NT2/D1 (cell line): ENCODE measurements at regions not wholly inside any gene's neighbourhood (a gene's known extent, or its start where the extent isn't known, plus 50 kb on each side); places are given as distances from the start of the nearest gene placed in this dataset.

Experiments
- YY1 ChIP-seq: IDR thresholded peaks from 2 replicates; pipeline ENCODE4 v1.6.1; 2011; ENCODE audit not compliant: insufficient read length, insufficient read depth
- ZNF274 ChIP-seq: IDR thresholded peaks from 2 replicates; pipeline ENCODE4 v1.6.1; 2011; ENCODE audit warnings: mild to moderate bottlenecking, low read depth, low read length

- TF ChIP-seq ZNF274 = no peak
- TF ChIP-seq YY1 = no peak
Measured at GRCh38 chr12:23197266-23197665, 572.3 kb downstream of the ETNK1 start.
